HepG2 (cell line): ENCODE measurements at regions not wholly inside any gene's neighbourhood (a gene's known extent, or its start where the extent isn't known, plus 50 kb on each side); places are given as distances from the start of the nearest gene placed in this dataset.

Experiments used
- PAX8 ChIP-seq: sonication (generic); formaldehyde crosslinking; IDR thresholded peaks from 2 replicates; pipeline ENCODE4 v1.8.0; 2022; ENCODE audit warnings: mild to moderate bottlenecking, missing genetic modification reagents, borderline replicate concordance
- SIN3A ChIP-seq: IDR thresholded peaks from 2 replicates; pipeline ENCODE4 v1.6.1; 2011; ENCODE audit warnings: low read depth, mild to moderate bottlenecking, control low read depth, low read length, borderline replicate concordance
- TBP ChIP-seq: sonication (generic); formaldehyde crosslinking; IDR thresholded peaks from 2 replicates; pipeline ENCODE4 v1.5.0; 2020; ENCODE audit warnings: missing genetic modification reagents
- YY1 ChIP-seq: IDR thresholded peaks from 2 replicates; pipeline ENCODE4 v1.6.1; 2011; ENCODE audit warnings: low read length, low read depth, moderate library complexity, mild to moderate bottlenecking; ENCODE audit not compliant: insufficient read depth, insufficient replicate concordance
- ZNF614 ChIP-seq: IDR thresholded peaks from 2 replicates; pipeline ENCODE4 v1.6.1; 2018; ENCODE audit warnings: missing biosample characterization, missing genetic modification reagents, inconsistent platforms, borderline replicate concordance
- TF ChIP-seq, protein P1 (sequence below): sonication (generic); formaldehyde crosslinking; IDR thresholded peaks from 2 replicates; pipeline ENCODE4 v1.5.0; 2020; ENCODE audit warnings: mild to moderate bottlenecking, missing genetic modification reagents

DNA sequence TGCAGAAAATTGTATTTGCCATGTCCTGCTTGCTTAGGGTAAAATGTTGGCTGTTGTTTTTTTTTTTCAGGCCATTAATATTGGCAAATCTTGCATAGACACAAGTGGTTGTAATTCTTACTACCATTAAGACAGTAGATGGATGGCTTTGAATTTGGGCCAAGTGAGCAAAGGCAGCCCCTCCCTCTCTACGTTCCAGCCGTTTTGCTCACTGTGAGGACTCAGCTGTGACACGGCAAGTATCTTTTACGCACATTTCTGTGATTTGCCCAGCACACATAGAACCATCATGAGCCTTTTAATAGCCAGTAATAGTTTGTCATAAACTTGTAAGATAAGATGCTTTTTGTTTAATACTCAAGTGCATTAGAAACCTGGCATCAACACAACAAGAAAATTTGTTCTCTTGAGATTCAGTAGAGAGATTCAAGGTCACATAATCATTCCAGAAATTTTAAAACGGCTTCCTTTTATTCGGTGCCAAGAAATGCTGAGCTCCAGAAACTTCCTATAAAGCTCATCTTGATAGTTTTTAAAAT is 205.2 kb upstream of the ADCY2 start:
- TF ChIP-seq SIN3A (no peak), TBP (CRISPR knock-in tag) (no peak), ZNF614 (no peak), YY1 (no peak), PAX8 (CRISPR knock-in tag) (no peak)
- TF ChIP-seq, protein P1, sequence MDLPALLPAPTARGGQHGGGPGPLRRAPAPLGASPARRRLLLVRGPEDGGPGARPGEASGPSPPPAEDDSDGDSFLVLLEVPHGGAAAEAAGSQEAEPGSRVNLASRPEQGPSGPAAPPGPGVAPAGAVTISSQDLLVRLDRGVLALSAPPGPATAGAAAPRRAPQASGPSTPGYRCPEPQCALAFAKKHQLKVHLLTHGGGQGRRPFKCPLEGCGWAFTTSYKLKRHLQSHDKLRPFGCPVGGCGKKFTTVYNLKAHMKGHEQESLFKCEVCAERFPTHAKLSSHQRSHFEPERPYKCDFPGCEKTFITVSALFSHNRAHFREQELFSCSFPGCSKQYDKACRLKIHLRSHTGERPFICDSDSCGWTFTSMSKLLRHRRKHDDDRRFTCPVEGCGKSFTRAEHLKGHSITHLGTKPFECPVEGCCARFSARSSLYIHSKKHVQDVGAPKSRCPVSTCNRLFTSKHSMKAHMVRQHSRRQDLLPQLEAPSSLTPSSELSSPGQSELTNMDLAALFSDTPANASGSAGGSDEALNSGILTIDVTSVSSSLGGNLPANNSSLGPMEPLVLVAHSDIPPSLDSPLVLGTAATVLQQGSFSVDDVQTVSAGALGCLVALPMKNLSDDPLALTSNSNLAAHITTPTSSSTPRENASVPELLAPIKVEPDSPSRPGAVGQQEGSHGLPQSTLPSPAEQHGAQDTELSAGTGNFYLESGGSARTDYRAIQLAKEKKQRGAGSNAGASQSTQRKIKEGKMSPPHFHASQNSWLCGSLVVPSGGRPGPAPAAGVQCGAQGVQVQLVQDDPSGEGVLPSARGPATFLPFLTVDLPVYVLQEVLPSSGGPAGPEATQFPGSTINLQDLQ (CRISPR knock-in tag): no peak
